Panc1 (cell line): ENCODE measurements at regions not wholly inside any gene's neighbourhood (a gene's known extent, or its start where the extent isn't known, plus 50 kb on each side); places are given as distances from the start of the nearest gene placed in this dataset.

Experiments
- ATAC-seq: fragments of 200-7000 bp; cut with Tn5 transposase; 2 replicates; pipeline ENCODE4 v1.9.1; 2020; ENCODE audit warnings: mild to moderate bottlenecking, moderate library complexity
- BruUV-seq: library from RNA; stranded (reverse); fragments of 400-500 nt; replicated peaks from 2 replicates; lab custom pipeline; 2021; lab: Mats Ljungman, UMichigan
- CTCF ChIA-PET: fragments of 300-600 bp; sonication (Branson Sonifier 250); formaldehyde crosslinking; loops from one replicate; lab custom pipeline; 2022; ENCODE audit warnings: antibody characterized with exemption; lab: Charles Lee
- POLR2A ChIA-PET: fragments of 300-600 bp; sonication (Branson Sonifier 250); formaldehyde crosslinking; loops from one replicate; lab custom pipeline; 2022; ENCODE audit warnings: antibody characterized with exemption; lab: Charles Lee
- DNase-seq: peaks from one replicate; pipeline ENCODE4 v3.0.0-alpha.2; 2010; ENCODE audit warnings: low read depth, low spot score
- H3K27ac ChIP-seq: 2 replicates; pipeline ENCODE4 v1.5.1; 2011; ENCODE audit warnings: mild to moderate bottlenecking, low read length, inconsistent platforms
- H3K27me3 ChIP-seq: fragments of 200-500 bp; sonication (Bioruptor generic); 2 replicates; pipeline ENCODE4 v1.6.0; 2014; ENCODE audit warnings: low read length, inconsistent platforms; ENCODE audit not compliant: control insufficient read depth, insufficient read depth
- H3K36me3 ChIP-seq: fragments of 200-500 bp; sonication (Bioruptor generic); 2 replicates; pipeline ENCODE4 v1.5.1; 2014; ENCODE audit warnings: inconsistent platforms, mild to moderate bottlenecking, low read length, moderate library complexity; ENCODE audit not compliant: control insufficient read depth, insufficient read depth
- H3K4me1 ChIP-seq: 2 replicates; pipeline ENCODE4 v1.5.1; 2011; ENCODE audit warnings: inconsistent platforms, mild to moderate bottlenecking, low read length, moderate library complexity; ENCODE audit not compliant: control insufficient read depth, insufficient read depth
- H3K4me3 ChIP-seq, 2 experiments: 2 replicates each; pipeline ENCODE4 v1.5.1; 2011 to 2012; ENCODE audit warnings: low read depth in 2 of 2, low read length in 2 of 2, mild to moderate bottlenecking in 2 of 2, inconsistent platforms in 1 of 2, moderate library complexity in 1 of 2
- H3K9me3 ChIP-seq: fragments of 200-500 bp; sonication (Bioruptor generic); 2 replicates; pipeline ENCODE4 v1.5.1; 2014; ENCODE audit warnings: low read depth, mild to moderate bottlenecking, inconsistent platforms, low read length, moderate library complexity; ENCODE audit not compliant: control insufficient read depth, insufficient read depth
- CTCF ChIP-seq: fragments of 450-650 bp; IDR thresholded peaks from 2 replicates; pipeline ENCODE4 v1.5.1; 2017; ENCODE audit warnings: mild to moderate bottlenecking
- POLR2AphosphoS5 ChIP-seq: IDR thresholded peaks from 2 replicates; pipeline ENCODE4 v1.6.1; 2012; ENCODE audit warnings: mild to moderate bottlenecking, low read depth, low read length, moderate library complexity
- REST ChIP-seq, 2 experiments: IDR thresholded peaks; 2 replicates each; pipeline ENCODE4 v1.6.1; 2011 to 2012; ENCODE audit warnings: low read depth in 2 of 2, control low read depth in 1 of 2, low read length in 1 of 2, mild to moderate bottlenecking in 1 of 2, moderate library complexity in 1 of 2; ENCODE audit not compliant: insufficient read depth in 1 of 2
- SIN3A ChIP-seq: IDR thresholded peaks from 2 replicates; pipeline ENCODE4 v1.6.1; 2012; ENCODE audit warnings: low read depth, mild to moderate bottlenecking, low read length, moderate library complexity, borderline replicate concordance; ENCODE audit not compliant: insufficient read depth
- TCF7L2 ChIP-seq: IDR thresholded peaks from 2 replicates; pipeline ENCODE4 v1.6.1; 2011; ENCODE audit warnings: mild to moderate bottlenecking, low read depth, low read length, inconsistent platforms
- in situ Hi-C: cut with HindIII; loops from 2 replicates; pipeline ENCODE4 v1.10.0; 2016; ENCODE audit warnings: low sequenced_read_pairs, low pct_unique_long_range_greater_than_20kb
- intact Hi-C: fragments of 100-400 bp; cut with micrococcal nuclease; formaldehyde crosslinking; loops from one replicate; pipeline ENCODE4 v1.10.0; 2022; ENCODE audit not compliant: unreplicated experiment

- Histone ChIP-seq H3K9me3 (peaks cover 9% of the 10 kb centered on the region), H3K27me3 (no peaks in the 10 kb centered on the region), H3K4me3 (no peak overlapping the region), H3K27ac (no peak overlapping the region), H3K36me3 (no peaks in the 10 kb centered on the region), H3K4me1 (no peaks in the 10 kb centered on the region)
- no TSS peak for BruUV-seq
- in situ Hi-C loops (no loop called here), intact Hi-C loops (no loop called here)
- TF ChIP-seq REST (IDR thresholded peaks at IDR 0.05; ENCODE audit: insufficient read depth in 1 of 2, low read depth in 2 of 2, low read length in 1 of 2) (no peak), CTCF (no peak), POLR2AphosphoS5 (no peak), SIN3A (no peak), TCF7L2 (no peak)
- no peak for DNase-seq
- ATAC-seq: no peak
- ChIA-PET POLR2A (no interaction called here), CTCF (no interaction called here)
Measured at GRCh38 chr1:238272145-238272544, 381.4 kb upstream of the ZP4 start.

DNA sequence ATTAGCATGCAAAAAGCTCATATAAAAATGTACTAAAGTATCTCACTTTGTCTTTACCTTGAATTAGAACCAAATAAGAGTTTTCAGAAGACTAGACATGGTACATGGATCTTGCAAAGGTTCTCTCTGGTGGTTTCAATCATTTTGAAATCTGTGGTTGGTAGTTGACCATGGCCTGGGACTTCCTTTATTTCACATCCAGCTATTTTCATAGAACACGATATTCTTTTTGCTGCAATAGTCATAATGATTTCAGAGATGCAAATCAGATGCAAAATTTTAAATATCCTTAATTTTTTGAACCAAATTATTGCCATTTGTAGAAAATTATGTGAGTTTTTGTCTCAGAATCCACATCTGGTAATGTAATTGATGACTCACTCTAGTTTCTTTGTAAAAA lies 375.1 kb upstream of the ZP4 start:
- Histone ChIP-seq H3K27ac (no peak overlapping the region), H3K27me3 (no peaks in the 10 kb centered on the region), H3K4me3 (no peak overlapping the region), H3K9me3 (no peaks in the 10 kb centered on the region), H3K36me3 (no peaks in the 10 kb centered on the region), H3K4me1 (no peaks in the 10 kb centered on the region)
- TF ChIP-seq POLR2AphosphoS5 (no peak), REST (IDR thresholded peaks at IDR 0.05; ENCODE audit: insufficient read depth in 1 of 2, low read depth in 2 of 2, low read length in 1 of 2) (no peak), SIN3A (no peak), TCF7L2 (no peak), CTCF (no peak)
- BruUV-seq: no TSS peak
- POLR2A ChIA-PET: no interaction called here
- CTCF ChIA-PET: no interaction called here
- no peak for ATAC-seq
- in situ Hi-C loops: no loop called here
- intact Hi-C loops: no loop called here
- DNase-seq: no peak
